SKM-1 (cell line): ENCODE measurements at regions not wholly inside any gene's neighbourhood (a gene's known extent, or its start where the extent isn't known, plus 50 kb on each side); places are given as distances from the start of the nearest gene placed in this dataset.

Source experiments
- DNase-seq: peaks from one replicate; lab custom pipeline; 2025; ENCODE audit not compliant: unreplicated experiment; lab: John Stamatoyannopoulos, UW

- no peak for DNase-seq
These were observed 404.6 kb upstream of the F9 start for GRCh38 chrX:139125916-139126315.

GRCh38 chrX:139121616-139122286 is 408.8 kb upstream of the F9 start:
- DNase-seq, result no peak

- no peak for DNase-seq
These were observed 409.2 kb upstream of the FGF13 start for GRCh38 chrX:139120760-139121159.

- DNase-seq, result peak; percentile 3
These were observed 402.2 kb upstream of the FGF13 start for GRCh38 chrX:139113708-139114107.

- no peak for DNase-seq
These were observed 400.9 kb upstream of the FGF13 start for GRCh38 chrX:139112432-139112831.

GRCh38 chrX:139106069-139106468 is 394.6 kb upstream of the FGF13 start:
- DNase-seq, result no peak

GRCh38 chrX:139094671-139095592 is 383.4 kb upstream of the FGF13 start:
- DNase-seq, result no peak

- no peak for DNase-seq
These were observed 381.7 kb upstream of the FGF13 start for GRCh38 chrX:139093201-139093600.

- no peak for DNase-seq
These were observed 380.4 kb upstream of the FGF13 start for GRCh38 chrX:139091878-139092277.

- no peak for DNase-seq
These were observed 379.5 kb upstream of the FGF13 start for GRCh38 chrX:139091066-139091465.

- DNase-seq, result no peak
These were observed 374.7 kb upstream of the FGF13 start for GRCh38 chrX:139086246-139086645.

- DNase-seq, result no peak
These were observed 373.9 kb upstream of the FGF13 start for GRCh38 chrX:139085404-139085803.

GRCh38 chrX:139083191-139083590 is 371.7 kb upstream of the FGF13 start:
- DNase-seq, result no peak

GRCh38 chrX:139081965-139082364 is 370.4 kb upstream of the FGF13 start:
- no peak for DNase-seq

- no peak for DNase-seq
These were observed 368.3 kb upstream of the FGF13 start for GRCh38 chrX:139079789-139080188.

GRCh38 chrX:139078761-139079280 is 367.3 kb upstream of the FGF13 start:
- DNase-seq, result no peak

- DNase-seq, result no peak
These were observed 366.8 kb upstream of the FGF13 start for GRCh38 chrX:139078342-139078741.

- DNase-seq, result no peak
These were observed 366.0 kb upstream of the FGF13 start for GRCh38 chrX:139077281-139078250.

GRCh38 chrX:139063364-139063763 is 351.8 kb upstream of the FGF13 start:
- DNase-seq, result no peak

- no peak for DNase-seq
These were observed 347.4 kb upstream of the FGF13 start for GRCh38 chrX:139058831-139059495.
